HepG2 (cell line): ENCODE measurements at regions not wholly inside any gene's neighbourhood (a gene's known extent, or its start where the extent isn't known, plus 50 kb on each side); places are given as distances from the start of the nearest gene placed in this dataset.

ENCODE experiments used
- ATAC-seq: fragments of 200-7000 bp; cut with Tn5 transposase; 3 replicates; pipeline ENCODE4 v1.9.1; 2020; ENCODE audit warnings: mild to moderate bottlenecking, moderate library complexity
- BruUV-seq: library from RNA; stranded (reverse); fragments of 400-500 nt; replicated peaks from 2 replicates; lab custom pipeline; 2021; lab: Mats Ljungman, UMichigan
- CTCF ChIA-PET: fragments of 300-600 bp; formaldehyde crosslinking; extraction: SDS; loops from one replicate; lab custom pipeline; 2021; ENCODE audit warnings: low total read pairs, inconsistent platforms, low intra/inter-chr PET ratio; lab: Yijun Ruan, JAX
- POLR2A ChIA-PET: fragments of 350-600 bp; sonication (Branson Sonifier 250); formaldehyde crosslinking; loops from one replicate; lab custom pipeline; 2020; ENCODE audit warnings: antibody characterized with exemption, inconsistent platforms; lab: Yijun Ruan, JAX
- DNase-seq: peaks from one replicate; pipeline ENCODE4 v3.0.0-alpha.2; 2015; ENCODE audit warnings: low spot score
- FAIRE-seq: peaks from 3 replicates; lab custom pipeline; 2011; peaks lifted over from hg19 to GRCh38; lab: Jason Lieb, UNC
- H2AFZ ChIP-seq: one replicate; pipeline ENCODE4 v1.6.1; 2011; ENCODE audit warnings: low read length, inconsistent platforms
- H3K27ac ChIP-seq: fragments of 300-600 bp; 3 replicates; pipeline ENCODE4 v1.8.0; 2011; ENCODE audit warnings: mixed run types, mild to moderate bottlenecking, mixed read lengths, low read length, inconsistent platforms; ENCODE audit not compliant: insufficient read depth; ENCODE audit errors: extremely low read length
- H3K27me3 ChIP-seq, 2 experiments: fragments of 200-600 bp in 1 of 2; 2 replicates in 1 of 2; 3 replicates in 1 of 2; pipeline versions ENCODE4 v1.6.0 to v1.8.0; 2011; ENCODE audit warnings: low read length in 2 of 2, mild to moderate bottlenecking in 2 of 2, moderate library complexity in 2 of 2, inconsistent platforms in 1 of 2; ENCODE audit not compliant: insufficient read depth in 2 of 2, control insufficient read depth in 1 of 2
- H3K36me3 ChIP-seq, 2 experiments: fragments of 200-600 bp in 1 of 2; replicated peaks in 1 of 2; 2 replicates in 1 of 2; 3 replicates in 1 of 2; pipeline versions ENCODE4 v1.5.1 to v1.8.0; 2011; ENCODE audit warnings: low read length in 2 of 2, inconsistent platforms in 1 of 2; ENCODE audit not compliant: insufficient read depth in 2 of 2, control insufficient read depth in 1 of 2
- H3K4me1 ChIP-seq: 2 replicates; pipeline ENCODE4 v1.5.1; 2012; ENCODE audit warnings: low read length, inconsistent platforms; ENCODE audit not compliant: insufficient read depth
- H3K4me2 ChIP-seq: 2 replicates; pipeline ENCODE4 v1.6.0; 2011; ENCODE audit warnings: low read depth, low read length, inconsistent platforms
- H3K4me3 ChIP-seq, 3 experiments: fragments of 200-600 bp in 1 of 3; sonication (generic), shearing (Covaris generic) in 1 of 3; replicated peaks in 1 of 3; 2 replicates each; pipeline ENCODE4 v1.5.1; 2011 to 2016; ENCODE audit warnings: low read length in 3 of 3, inconsistent platforms in 2 of 3, low read depth in 2 of 3, mild to moderate bottlenecking in 2 of 3, control low read depth in 1 of 3, mixed read lengths in 1 of 3; ENCODE audit not compliant: insufficient read depth in 1 of 3
- H3K79me2 ChIP-seq: one replicate; pipeline ENCODE4 v1.6.1; 2011; ENCODE audit warnings: low read length, inconsistent platforms; ENCODE audit not compliant: insufficient read depth
- H3K9ac ChIP-seq: 2 replicates; pipeline ENCODE4 v1.6.0; 2011; ENCODE audit warnings: mild to moderate bottlenecking, low read depth, low read length, inconsistent platforms; ENCODE audit not compliant: insufficient read depth
- H3K9me3 ChIP-seq: 2 replicates; pipeline ENCODE4 v1.5.1; 2012; ENCODE audit warnings: mild to moderate bottlenecking, low read length
- H4K20me1 ChIP-seq: 2 replicates; pipeline ENCODE4 v1.6.0; 2011; ENCODE audit warnings: inconsistent platforms, mild to moderate bottlenecking, low read length, moderate library complexity; ENCODE audit not compliant: insufficient read depth
- BRCA1 ChIP-seq: sonication (generic); formaldehyde crosslinking; IDR thresholded peaks from 2 replicates; pipeline ENCODE4 v1.4.0; 2020; ENCODE audit warnings: missing genetic modification reagents
- EP300 ChIP-seq, 3 experiments: sonication (generic) in 1 of 3; formaldehyde crosslinking in 1 of 3; IDR thresholded peaks; 2 replicates each; pipeline versions ENCODE4 v1.5.1 to v1.6.1; 2011 to 2020; ENCODE audit warnings: low read depth in 2 of 3, low read length in 2 of 3, borderline replicate concordance in 1 of 3, improper control_type of control experiment in 1 of 3, mild to moderate bottlenecking in 1 of 3, missing genetic modification reagents in 1 of 3, moderate library complexity in 1 of 3
- KDM1A ChIP-seq: IDR thresholded peaks from 2 replicates; pipeline ENCODE4 v1.6.1; 2016; ENCODE audit warnings: missing compliant biosample characterization
- ZBTB40 ChIP-seq, 2 experiments: fragments of 450-650 bp in 1 of 2; sonication (generic) in 1 of 2; formaldehyde crosslinking in 1 of 2; IDR thresholded peaks; 2 replicates each; pipeline versions ENCODE4 v1.6.1 to v1.8.0; 2016 to 2022; ENCODE audit warnings: antibody characterized with exemption in 1 of 2, mild to moderate bottlenecking in 1 of 2, missing genetic modification reagents in 1 of 2
- ZNF251 ChIP-seq: sonication (generic); formaldehyde crosslinking; IDR thresholded peaks from 2 replicates; pipeline ENCODE4 v1.9.0; 2021; ENCODE audit warnings: mild to moderate bottlenecking, missing genetic modification reagents
- ZNF576 ChIP-seq: sonication (generic); formaldehyde crosslinking; IDR thresholded peaks from 2 replicates; pipeline ENCODE4 v1.4.0; 2020; ENCODE audit warnings: mild to moderate bottlenecking, missing genetic modification reagents
- WGBS: methylation state at CpG from one replicate; pipeline ENCODE4 v1.1.6; 2017; ENCODE audit warnings: low lambda C conversion rate; 5-methylcytosine and 5-hydroxymethylcytosine counted together
- in situ Hi-C: cut with HindIII; loops from 2 replicates; pipeline ENCODE4 v1.10.0; 2017; ENCODE audit warnings: low pct_unique_long_range_greater_than_20kb; ENCODE audit not compliant: extremely low pct_ligation_motif_present
- intact Hi-C: fragments of 100-400 bp; cut with micrococcal nuclease; formaldehyde crosslinking; loops from one replicate; pipeline ENCODE4 v1.10.0; 2022; ENCODE audit not compliant: unreplicated experiment

DNA sequence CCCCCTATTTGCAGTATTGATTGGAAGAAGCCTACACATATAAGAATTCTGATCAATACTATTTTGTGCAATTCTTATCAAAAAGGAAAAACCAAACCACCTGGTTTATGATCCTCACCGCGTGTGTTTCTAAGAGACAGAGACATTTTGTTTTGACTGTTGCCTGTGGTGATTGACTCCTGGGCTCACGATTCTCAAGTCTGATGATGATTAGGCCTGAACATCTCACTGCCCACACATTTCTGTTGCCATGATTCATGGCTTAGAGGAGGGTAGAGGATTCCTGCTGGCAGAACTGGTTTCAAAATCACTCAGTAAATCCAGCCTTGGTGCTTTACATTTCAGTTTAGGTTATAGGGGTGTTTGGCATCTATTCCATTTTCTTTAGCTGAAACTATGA lies 88.3 kb upstream of the UBE3A start (continued):
- TF ChIP-seq EP300 (IDR thresholded peaks at IDR 0.05; ENCODE audit: low read depth in 2 of 2, low read length in 2 of 2) (no peak), EP300 (CRISPR knock-in tag; IDR thresholded peaks at IDR 0.05; ENCODE audit: borderline replicate concordance) (no peak), ZNF251 (CRISPR knock-in tag) (no peak)
- TF ChIP-seq, all 625 proteins: peak for 0

DNA sequence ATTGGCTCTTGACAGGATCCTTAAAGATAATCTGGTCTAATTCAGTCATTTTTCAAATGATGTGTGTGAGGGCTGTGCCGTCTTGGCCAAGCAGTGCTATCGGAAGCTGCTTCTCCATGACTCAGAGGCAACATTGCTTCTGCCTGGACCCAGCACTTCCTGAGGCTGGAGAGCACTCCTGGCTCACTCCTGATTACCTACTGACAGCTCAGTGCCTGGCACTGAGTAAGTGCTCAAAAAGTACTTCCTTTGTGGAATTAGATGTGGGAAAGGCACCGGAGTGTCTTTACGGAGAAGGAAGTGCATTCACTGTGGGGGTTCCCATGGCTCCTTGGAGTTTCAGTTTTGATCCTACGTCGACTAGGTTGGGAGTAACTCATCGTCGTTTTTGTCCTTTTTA lies 86.9 kb upstream of the UBE3A start:
- no peak overlapping the region for H3K4me2 ChIP-seq
- 14% methylated on average over 8 of the region's 8 CpGs for WGBS
- TF ChIP-seq KDM1A (CRISPR knock-in tag) (no peak), ZBTB40 (IDR thresholded peaks at IDR 0.05) (no peak), ZBTB40 (CRISPR knock-in tag; IDR thresholded peaks at IDR 0.05) (no peak), BRCA1 (CRISPR knock-in tag) (no peak), ZNF576 (CRISPR knock-in tag) (no peak)
- TF ChIP-seq, all 625 proteins: peak for 0
- Histone ChIP-seq H3K79me2 (no peaks in the 10 kb centered on the region), H3K4me1 (no peaks in the 10 kb centered on the region), H3K9ac (no peak overlapping the region), H3K36me3 (no peaks in the 10 kb centered on the region), H2AFZ (no peak overlapping the region), H3K4me3 (no peak overlapping the region), H3K9me3 (peaks cover 17% of the 10 kb centered on the region; the same call in 1 of the 2 replicates), H3K27me3 (no peaks in the 10 kb centered on the region), H3K27ac (no peak overlapping the region), H4K20me1 (no peaks in the 10 kb centered on the region)
- intact Hi-C loops: no loop called here
- ChIA-PET POLR2A (no interaction called here), CTCF (no interaction called here)
- in situ Hi-C loops: no loop called here
- no peak for ATAC-seq
- no peak for FAIRE-seq
- no TSS peak for BruUV-seq
- no peak for DNase-seq
